Effector CD4-positive, alpha-beta T cell (primary cell): ENCODE measurements at regions not wholly inside any gene's neighbourhood (a gene's known extent, or its start where the extent isn't known, plus 50 kb on each side); places are given as distances from the start of the nearest gene placed in this dataset.

Experiments
- DNase-seq: peaks from one replicate; pipeline ENCODE4 v3.0.0-alpha.2; 2020

GRCh38 chr16:62913924-62914323 lies 877.7 kb upstream of the CDH8 start:
- DNase-seq: no peak

- no peak for DNase-seq
Observed at GRCh38 chr16:62913333-62913732, 877.1 kb upstream of the CDH8 start.

GRCh38 chr16:62909597-62909996 lies 873.4 kb upstream of the CDH8 start:
- no peak for DNase-seq

GRCh38 chr16:62907562-62907961 lies 871.3 kb upstream of the CDH8 start:
- DNase-seq: no peak

- DNase-seq: no peak
Observed at GRCh38 chr16:62903961-62904502, 867.8 kb upstream of the CDH8 start.

GRCh38 chr16:62899737-62900136 lies 863.5 kb upstream of the CDH8 start:
- DNase-seq: no peak

GRCh38 chr16:62889097-62889496 lies 852.9 kb upstream of the CDH8 start:
- no peak for DNase-seq

GRCh38 chr16:62883509-62883908 lies 847.3 kb upstream of the CDH8 start:
- no peak for DNase-seq

GRCh38 chr16:62882552-62883221 lies 846.4 kb upstream of the CDH8 start:
- no peak for DNase-seq

- DNase-seq: no peak
Observed at GRCh38 chr16:62876133-62876532, 839.9 kb upstream of the CDH8 start.

GRCh38 chr16:62872339-62872738 lies 836.1 kb upstream of the CDH8 start:
- DNase-seq: no peak

- DNase-seq: no peak
Observed at GRCh38 chr16:62870554-62870953, 834.3 kb upstream of the CDH8 start.

- no peak for DNase-seq
Observed at GRCh38 chr16:62869837-62870236, 833.6 kb upstream of the CDH8 start.

GRCh38 chr16:62863139-62863538 lies 826.9 kb upstream of the CDH8 start:
- no peak for DNase-seq

- no peak for DNase-seq
Observed at GRCh38 chr16:62853887-62854286, 817.6 kb upstream of the CDH8 start.

- no peak for DNase-seq
Observed at GRCh38 chr16:62846399-62847057, 810.3 kb upstream of the CDH8 start.

- DNase-seq: no peak
Observed at GRCh38 chr16:62832214-62832613, 796.0 kb upstream of the CDH8 start.

- DNase-seq: no peak
Observed at GRCh38 chr16:62831235-62831850, 795.1 kb upstream of the CDH8 start.

- DNase-seq: no peak
Observed at GRCh38 chr16:62829607-62830006, 793.4 kb upstream of the CDH8 start.

GRCh38 chr16:62829084-62829483 lies 792.8 kb upstream of the CDH8 start:
- DNase-seq: no peak

- no peak for DNase-seq
Observed at GRCh38 chr16:62821824-62822223, 785.6 kb upstream of the CDH8 start.

- no peak for DNase-seq
Observed at GRCh38 chr16:62816971-62817519, 780.8 kb upstream of the CDH8 start.

- no peak for DNase-seq
Observed at GRCh38 chr16:62814891-62815290, 778.7 kb upstream of the CDH8 start.
